IMR-90 (cell line): ENCODE measurements at regions not wholly inside any gene's neighbourhood (a gene's known extent, or its start where the extent isn't known, plus 50 kb on each side); places are given as distances from the start of the nearest gene placed in this dataset.

Experiments
- ATAC-seq: fragments of 200-7000 bp; cut with Tn5 transposase; 2 replicates; pipeline ENCODE4 v1.9.1; 2020; ENCODE audit warnings: low read depth, mild to moderate bottlenecking, moderate library complexity
- BruUV-seq: library from RNA; stranded (reverse); fragments of 400-500 nt; replicated peaks from 2 replicates; lab custom pipeline; 2021; lab: Mats Ljungman, UMichigan
- CTCF ChIA-PET: fragments of 300-600 bp; formaldehyde crosslinking; extraction: SDS; loops from one replicate; lab custom pipeline; 2021; ENCODE audit warnings: antibody characterized with exemption; lab: Yijun Ruan, JAX
- POLR2A ChIA-PET: fragments of 300-600 bp; sonication (Branson Sonifier 250); formaldehyde crosslinking; loops from one replicate; lab custom pipeline; 2022; ENCODE audit warnings: antibody characterized with exemption; ENCODE audit not compliant: unreplicated experiment; lab: Charles Lee
- DNase-seq: peaks from one replicate; pipeline ENCODE4 v3.0.0; 2013
- H2AFZ ChIP-seq: replicated peaks from 2 replicates; pipeline ENCODE3; 2013; ENCODE audit warnings: low read length, mild to moderate bottlenecking; ENCODE audit not compliant: poor library complexity
- H2AK5ac ChIP-seq: 2 replicates; pipeline ENCODE4 v1.6.1; 2013; ENCODE audit warnings: low read depth, low read length, inconsistent platforms
- H2AK9ac ChIP-seq: replicated peaks from 2 replicates; pipeline ENCODE3; 2013; ENCODE audit warnings: mild to moderate bottlenecking, low read depth, low read length, moderate library complexity; ENCODE audit not compliant: poor library complexity
- H2BK120ac ChIP-seq: 2 replicates; pipeline ENCODE4 v1.6.1; 2013; ENCODE audit warnings: low read depth, low read length, inconsistent platforms
- H2BK15ac ChIP-seq: 3 replicates; pipeline ENCODE4 v1.6.1; 2013; ENCODE audit warnings: low read depth, low read length, inconsistent platforms
- H2BK20ac ChIP-seq: 2 replicates; pipeline ENCODE4 v1.6.1; 2013; ENCODE audit warnings: low read depth, mild to moderate bottlenecking, inconsistent platforms, low read length, moderate library complexity
- H2BK5ac ChIP-seq: 2 replicates; pipeline ENCODE4 v1.6.1; 2013; ENCODE audit warnings: mild to moderate bottlenecking, low read depth, low read length, inconsistent platforms; ENCODE audit not compliant: poor library complexity, severe bottlenecking
- H3K14ac ChIP-seq: replicated peaks from 2 replicates; pipeline ENCODE4 v1.6.1; 2013; ENCODE audit warnings: low read depth, low read length, inconsistent platforms
- H3K18ac ChIP-seq: 2 replicates; pipeline ENCODE4 v1.6.1; 2013; ENCODE audit warnings: low read depth, low read length, control low read depth
- H3K23ac ChIP-seq: 2 replicates; pipeline ENCODE4 v1.6.1; 2013; ENCODE audit warnings: low read depth, low read length, inconsistent platforms
- H3K27ac ChIP-seq: 2 replicates; pipeline ENCODE4 v1.5.1; 2013; ENCODE audit warnings: mild to moderate bottlenecking, control low read depth, low read length; ENCODE audit not compliant: insufficient read depth
- H3K27me3 ChIP-seq: 2 replicates; pipeline ENCODE4 v1.6.1; 2013; ENCODE audit warnings: low read length; ENCODE audit not compliant: control insufficient read depth, insufficient read depth
- H3K36me3 ChIP-seq: 2 replicates; pipeline ENCODE4 v1.6.1; 2013; ENCODE audit warnings: low read length, mixed read lengths; ENCODE audit not compliant: control insufficient read depth, insufficient read depth
- H3K4ac ChIP-seq: 2 replicates; pipeline ENCODE4 v1.6.1; 2013; ENCODE audit warnings: low read depth, low read length, inconsistent platforms
- H3K4me1 ChIP-seq: 2 replicates; pipeline ENCODE4 v1.6.1; 2013; ENCODE audit warnings: low read length, mixed read lengths; ENCODE audit not compliant: control insufficient read depth, insufficient read depth
- H3K4me2 ChIP-seq: 2 replicates; pipeline ENCODE4 v1.6.1; 2013; ENCODE audit warnings: low read depth, mild to moderate bottlenecking, control low read depth, low read length, moderate library complexity
- H3K4me3 ChIP-seq: 2 replicates; pipeline ENCODE4 v1.5.1; 2013; ENCODE audit warnings: low read depth, mild to moderate bottlenecking, control low read depth, low read length, moderate library complexity; ENCODE audit not compliant: insufficient read depth
- H3K56ac ChIP-seq: 2 replicates; pipeline ENCODE4 v1.6.1; 2013; ENCODE audit warnings: low read length, inconsistent platforms; ENCODE audit not compliant: insufficient read depth; ENCODE audit errors: extremely low read depth
- H3K79me1 ChIP-seq, 2 experiments: 2 replicates each; pipeline ENCODE4 v1.6.1; 2013; ENCODE audit warnings: low read length in 2 of 2, inconsistent platforms in 1 of 2, low read depth in 1 of 2
- H3K9ac ChIP-seq: 2 replicates; pipeline ENCODE4 v1.6.1; 2013; ENCODE audit warnings: low read depth, low read length, control low read depth
- H3K9me1 ChIP-seq: 2 replicates; pipeline ENCODE4 v1.6.1; 2013; ENCODE audit warnings: low read length, inconsistent platforms; ENCODE audit not compliant: insufficient read depth
- H3K9me3 ChIP-seq: 2 replicates; pipeline ENCODE4 v1.6.1; 2013; ENCODE audit warnings: low read length; ENCODE audit not compliant: control insufficient read depth, insufficient read depth
- H4K20me1 ChIP-seq: 2 replicates; pipeline ENCODE4 v1.6.1; 2013; ENCODE audit warnings: low read length, inconsistent platforms; ENCODE audit not compliant: insufficient read depth
- H4K5ac ChIP-seq: 2 replicates; pipeline ENCODE4 v1.6.1; 2013; ENCODE audit warnings: mild to moderate bottlenecking, low read depth, low read length, control low read depth
- H4K8ac ChIP-seq, 2 experiments: 2 replicates each; pipeline ENCODE4 v1.6.1; 2013; ENCODE audit warnings: low read depth in 2 of 2, low read length in 2 of 2, control low read depth in 1 of 2, inconsistent platforms in 1 of 2
- H4K91ac ChIP-seq: 2 replicates; pipeline ENCODE4 v1.6.1; 2013; ENCODE audit warnings: low read depth, low read length, inconsistent platforms; ENCODE audit not compliant: insufficient read depth
- CEBPB ChIP-seq: IDR thresholded peaks from 2 replicates; pipeline ENCODE4 v1.6.1; 2012; ENCODE audit warnings: low read depth, low read length, improper control_type of control experiment
- CHD1 ChIP-seq: IDR thresholded peaks from 2 replicates; pipeline ENCODE4 v1.6.1; 2012; ENCODE audit warnings: low read depth, low read length, improper control_type of control experiment
- FOS ChIP-seq: fragments of 150-350 bp; IDR thresholded peaks from 2 replicates; pipeline ENCODE4 v1.6.1; 2016; ENCODE audit warnings: low read depth, low read length
- NFE2L2 ChIP-seq: fragments of 150-350 bp; IDR thresholded peaks from 2 replicates; pipeline ENCODE4 v1.6.1; 2016; ENCODE audit warnings: low read depth, mild to moderate bottlenecking, low read length
- POLR2A ChIP-seq: IDR thresholded peaks from 2 replicates; pipeline ENCODE4 v1.6.1; 2012; ENCODE audit warnings: mild to moderate bottlenecking, low read depth, low read length
- RAD21 ChIP-seq: IDR thresholded peaks from 2 replicates; pipeline ENCODE4 v1.6.1; 2012; ENCODE audit warnings: low read length, improper control_type of control experiment
- RCOR1 ChIP-seq: IDR thresholded peaks from 2 replicates; pipeline ENCODE4 v1.6.1; 2012; ENCODE audit warnings: mild to moderate bottlenecking, low read length, improper control_type of control experiment; ENCODE audit not compliant: insufficient replicate concordance
- RFX5 ChIP-seq: IDR thresholded peaks from 2 replicates; pipeline ENCODE4 v1.8.0; 2012; ENCODE audit warnings: low read depth, mild to moderate bottlenecking, low read length, moderate library complexity
- USF2 ChIP-seq: fragments of 150-350 bp; IDR thresholded peaks from 2 replicates; pipeline ENCODE4 v1.6.1; 2017; ENCODE audit warnings: mild to moderate bottlenecking, antibody characterized with exemption, low read length, low read depth
- WGBS, 2 experiments: methylation state at CpG; one replicate each; pipeline versions ENCODE4 v1.1.5 to v1.1.7; 2013; ENCODE audit warnings: missing lambda C conversion rate in 2 of 2; ENCODE audit not compliant: insufficient read length in 1 of 2; ENCODE audit errors: extremely low coverage in 2 of 2; 5-methylcytosine and 5-hydroxymethylcytosine counted together
- dilution Hi-C: fragments of 300-500 bp; cut with HindIII; formaldehyde crosslinking; loops from one replicate; pipeline ENCODE4 v1.14.3; 2018; ENCODE audit warnings: low sequenced_read_pairs; ENCODE audit not compliant: unreplicated experiment
- in situ Hi-C: fragments of 300-500 bp; cut with MboI; formaldehyde crosslinking; loops from 3 replicates; pipeline ENCODE4 v1.14.3; 2019; ENCODE audit warnings: low sequenced_read_pairs, inconsistent platforms, mixed read lengths
- intact Hi-C: fragments of 100-400 bp; cut with micrococcal nuclease; formaldehyde crosslinking; loops from 2 replicates; pipeline ENCODE4 v1.10.0; 2022
- TF ChIP-seq, protein P1 (sequence below): fragments of 150-350 bp; IDR thresholded peaks from 2 replicates; pipeline ENCODE4 v1.6.1; 2016; ENCODE audit warnings: low read depth, mild to moderate bottlenecking, low read length, moderate library complexity, borderline replicate concordance
- TF ChIP-seq, protein P2 (sequence below): conservative IDR thresholded peaks from 2 replicates; pipeline ENCODE4 v1.5.1; 2012; ENCODE audit warnings: mild to moderate bottlenecking, low read depth, low read length, improper control_type of control experiment

DNA sequence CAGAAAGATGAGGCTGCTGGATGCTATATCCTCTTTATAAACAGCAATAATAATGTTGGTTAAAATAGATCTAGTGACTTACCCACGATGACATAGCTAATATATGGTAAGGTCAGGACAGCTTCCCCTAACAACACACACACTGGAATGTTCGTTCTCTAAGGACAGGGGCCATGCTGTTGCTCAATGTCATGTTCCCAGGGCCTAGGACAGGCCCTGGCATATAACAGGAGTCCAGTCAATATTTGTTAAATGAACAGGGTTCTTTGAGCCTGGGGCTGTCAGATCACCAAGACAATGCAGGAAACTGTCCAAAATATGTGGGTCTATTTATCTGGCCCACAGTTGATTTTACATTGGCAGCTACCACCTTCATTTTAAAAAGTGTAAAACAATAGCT lies 207.1 kb upstream of the MEX3C start:
- no TSS peak for BruUV-seq
- ATAC-seq, result no peak
- no peak for TF ChIP-seq POLR2A
- TF ChIP-seq, protein P1, sequence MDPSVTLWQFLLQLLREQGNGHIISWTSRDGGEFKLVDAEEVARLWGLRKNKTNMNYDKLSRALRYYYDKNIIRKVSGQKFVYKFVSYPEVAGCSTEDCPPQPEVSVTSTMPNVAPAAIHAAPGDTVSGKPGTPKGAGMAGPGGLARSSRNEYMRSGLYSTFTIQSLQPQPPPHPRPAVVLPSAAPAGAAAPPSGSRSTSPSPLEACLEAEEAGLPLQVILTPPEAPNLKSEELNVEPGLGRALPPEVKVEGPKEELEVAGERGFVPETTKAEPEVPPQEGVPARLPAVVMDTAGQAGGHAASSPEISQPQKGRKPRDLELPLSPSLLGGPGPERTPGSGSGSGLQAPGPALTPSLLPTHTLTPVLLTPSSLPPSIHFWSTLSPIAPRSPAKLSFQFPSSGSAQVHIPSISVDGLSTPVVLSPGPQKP, result no peak
- TF ChIP-seq NFE2L2, result no peak
- TF ChIP-seq, protein P2, sequence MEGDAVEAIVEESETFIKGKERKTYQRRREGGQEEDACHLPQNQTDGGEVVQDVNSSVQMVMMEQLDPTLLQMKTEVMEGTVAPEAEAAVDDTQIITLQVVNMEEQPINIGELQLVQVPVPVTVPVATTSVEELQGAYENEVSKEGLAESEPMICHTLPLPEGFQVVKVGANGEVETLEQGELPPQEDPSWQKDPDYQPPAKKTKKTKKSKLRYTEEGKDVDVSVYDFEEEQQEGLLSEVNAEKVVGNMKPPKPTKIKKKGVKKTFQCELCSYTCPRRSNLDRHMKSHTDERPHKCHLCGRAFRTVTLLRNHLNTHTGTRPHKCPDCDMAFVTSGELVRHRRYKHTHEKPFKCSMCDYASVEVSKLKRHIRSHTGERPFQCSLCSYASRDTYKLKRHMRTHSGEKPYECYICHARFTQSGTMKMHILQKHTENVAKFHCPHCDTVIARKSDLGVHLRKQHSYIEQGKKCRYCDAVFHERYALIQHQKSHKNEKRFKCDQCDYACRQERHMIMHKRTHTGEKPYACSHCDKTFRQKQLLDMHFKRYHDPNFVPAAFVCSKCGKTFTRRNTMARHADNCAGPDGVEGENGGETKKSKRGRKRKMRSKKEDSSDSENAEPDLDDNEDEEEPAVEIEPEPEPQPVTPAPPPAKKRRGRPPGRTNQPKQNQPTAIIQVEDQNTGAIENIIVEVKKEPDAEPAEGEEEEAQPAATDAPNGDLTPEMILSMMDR, result no peak
- TF ChIP-seq FOS, result no peak
- TF ChIP-seq RFX5, result no peak
- no peak for TF ChIP-seq RAD21
- TF ChIP-seq USF2, result no peak
- TF ChIP-seq CEBPB, result no peak
- TF ChIP-seq RCOR1, result no peak
- TF ChIP-seq CHD1, result no peak

More for the DNA sequence above, 207.1 kb upstream of the MEX3C start:
- Histone ChIP-seq H3K27ac (no peak overlapping the region), H2BK15ac (no peak overlapping the region), H3K14ac (no peak overlapping the region), H4K91ac (no peak overlapping the region), H2BK20ac (no peak overlapping the region), H3K4ac (no peak overlapping the region), H3K23ac (no peak overlapping the region), H2BK120ac (no peak overlapping the region), H3K9ac (no peak overlapping the region), H3K9me3 (peaks cover 8% of the 10 kb centered on the region), H3K4me3 (no peak overlapping the region), H4K5ac (no peak overlapping the region), H2AK9ac (no peak overlapping the region), H2AFZ (no peak overlapping the region), H3K79me1 (no peaks in the 10 kb centered on the region), H2AK5ac (no peak overlapping the region), H3K56ac (no peak overlapping the region), H4K8ac (no peak overlapping the region), H3K4me2 (no peak overlapping the region), H3K9me1 (no peaks in the 10 kb centered on the region), H2BK5ac (no peak overlapping the region), H3K4me1 (no peaks in the 10 kb centered on the region), H3K18ac (no peak overlapping the region), H3K27me3 (no peaks in the 10 kb centered on the region), H3K36me3 (no peaks in the 10 kb centered on the region), H4K20me1 (no peaks in the 10 kb centered on the region)
- in situ Hi-C loops (no loop called here), dilution Hi-C loops (no loop called here), intact Hi-C loops (no loop called here)
- POLR2A ChIA-PET, result no interaction called here
- no CpG with 5 or more reads among the region's 2 CpGs for WGBS, 2 experiments
- CTCF ChIA-PET, result interaction anchor here (0.8 kb wide), 1 partner anchor 45 kb away, joined by 4 read pairs; no protein-coding TSS in a partner anchor
- no peak for DNase-seq
